Mononuclear cell (primary cell): ENCODE measurements at regions not wholly inside any gene's neighbourhood (a gene's known extent, or its start where the extent isn't known, plus 50 kb on each side); places are given as distances from the start of the nearest gene placed in this dataset.

Experiments
- H3K27me3 ChIP-seq: 2 replicates; pipeline ENCODE4 v1.6.0; 2011; ENCODE audit warnings: low read length, control low read depth; ENCODE audit not compliant: insufficient read depth
- H3K4me1 ChIP-seq: 2 replicates; pipeline ENCODE4 v1.5.1; 2011; ENCODE audit warnings: mild to moderate bottlenecking, low read length, control low read depth; ENCODE audit not compliant: insufficient read depth
- H3K4me3 ChIP-seq: 2 replicates; pipeline ENCODE4 v1.5.1; 2011; ENCODE audit warnings: mild to moderate bottlenecking, low read length, moderate library complexity
- H3K9me3 ChIP-seq: 2 replicates; pipeline ENCODE4 v1.5.1; 2011; ENCODE audit warnings: low read depth, mild to moderate bottlenecking, control low read depth, low read length

DNA sequence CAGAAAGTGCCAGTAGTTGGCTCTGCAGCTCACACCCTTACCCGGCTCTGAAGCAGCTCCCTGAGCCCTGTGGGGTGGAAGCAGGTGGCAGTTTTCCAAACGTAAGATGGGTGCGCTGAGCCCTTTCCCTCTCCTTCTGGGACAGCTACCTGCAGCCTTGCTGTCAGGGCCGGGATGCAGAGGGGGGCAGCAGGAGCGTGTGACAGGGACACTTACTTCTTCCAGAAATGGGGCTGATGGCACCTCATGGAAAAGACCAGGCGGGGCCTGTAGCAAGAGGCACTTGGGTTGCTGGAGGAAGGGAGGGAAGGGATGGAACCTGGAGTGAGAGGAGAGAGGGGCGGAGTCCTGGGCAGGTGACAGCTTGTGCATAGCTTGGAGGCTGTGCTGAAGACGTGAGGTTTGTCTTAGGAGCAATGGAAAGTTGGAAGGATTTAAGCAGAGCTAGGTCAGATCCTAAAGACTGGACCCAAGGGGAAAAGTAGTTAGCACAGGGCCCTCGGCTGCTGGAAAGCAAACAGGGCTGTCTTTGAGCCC lies 216.8 kb upstream of the RPL38 start:
- Histone ChIP-seq H3K27me3 (no peaks in the 10 kb centered on the region), H3K4me1 (peaks cover 4% of the 10 kb centered on the region), H3K9me3 (no peaks in the 10 kb centered on the region), H3K4me3 (no peak overlapping the region)

DNA sequence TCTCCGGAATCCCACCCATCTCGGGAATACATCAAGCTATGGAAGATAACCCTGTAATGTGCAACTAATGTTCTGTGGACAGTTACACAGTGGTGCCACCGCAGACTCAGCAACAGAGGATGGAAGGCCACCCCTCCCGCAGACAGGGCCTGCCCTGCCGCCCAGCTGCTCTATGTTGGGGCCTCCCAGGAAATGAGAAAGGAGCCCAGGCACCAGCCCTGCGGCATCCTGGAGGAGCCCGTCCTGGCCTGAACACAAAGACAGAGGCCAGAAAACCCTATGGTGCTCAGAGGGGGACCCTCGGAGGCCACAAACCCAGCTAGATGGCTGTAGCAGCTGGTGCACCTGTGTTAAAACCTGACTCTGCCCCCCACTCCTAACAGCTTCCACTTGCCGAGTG lies 216.1 kb upstream of the RPL38 start:
- no peaks in the 10 kb centered on the region for H3K27me3 ChIP-seq
- H3K4me3 ChIP-seq, result no peak overlapping the region
- no peaks in the 10 kb centered on the region for H3K9me3 ChIP-seq
- peaks cover 4% of the 10 kb centered on the region for H3K4me1 ChIP-seq

DNA sequence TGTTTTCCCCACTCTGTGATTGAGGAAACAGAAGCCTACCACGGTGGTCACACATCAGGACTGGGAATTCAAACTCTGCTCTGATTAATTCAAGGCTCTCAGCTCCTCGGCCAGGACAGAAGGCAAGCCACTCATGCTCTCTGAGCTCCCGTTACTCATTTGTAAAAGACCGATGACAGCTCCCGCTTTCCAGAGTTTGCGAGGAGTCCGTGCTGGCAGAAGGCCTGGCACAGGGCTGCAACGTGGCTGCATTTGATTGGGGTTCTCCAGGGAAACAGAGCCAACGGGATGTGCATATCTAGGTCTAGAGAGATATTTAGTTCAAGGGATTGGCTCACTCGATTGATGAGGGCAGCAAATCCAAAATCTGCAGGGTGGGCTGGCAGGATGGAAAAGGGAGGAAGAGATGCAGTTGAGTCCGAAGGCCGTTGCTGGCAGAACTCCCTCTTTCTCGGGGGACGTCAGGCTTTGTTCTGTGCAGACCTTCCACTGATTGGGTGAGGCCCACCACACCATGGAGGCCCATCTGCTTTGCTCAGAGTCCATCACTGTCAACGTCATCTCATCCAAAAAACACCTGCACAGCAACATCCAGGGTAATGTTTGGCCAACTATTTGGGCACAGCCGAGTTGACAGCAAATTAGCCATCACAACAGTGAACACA lies 215.5 kb upstream of the RPL38 start:
- Histone ChIP-seq H3K4me1 (peaks cover 4% of the 10 kb centered on the region), H3K9me3 (no peaks in the 10 kb centered on the region), H3K27me3 (no peaks in the 10 kb centered on the region), H3K4me3 (no peak overlapping the region)

DNA sequence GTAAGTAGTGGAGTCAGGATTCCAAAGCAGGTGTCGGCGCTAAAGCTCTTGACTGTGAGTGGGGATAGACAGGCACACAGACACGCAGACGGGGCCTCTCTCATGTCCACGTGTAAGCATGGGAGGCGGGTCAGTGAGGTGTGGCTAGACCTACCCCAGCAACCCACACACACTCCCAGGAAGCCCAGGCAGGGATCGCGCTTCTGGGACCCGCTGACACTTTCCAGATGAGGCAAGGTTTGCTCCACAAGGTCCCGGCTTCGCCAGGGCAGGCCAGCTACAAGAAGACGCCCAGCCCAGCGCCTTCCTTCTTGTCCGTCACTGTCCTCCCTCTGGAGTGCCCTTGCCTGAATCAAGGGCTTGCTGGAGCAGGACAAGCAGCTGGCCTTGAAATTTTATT lies 213.8 kb upstream of the RPL38 start:
- Histone ChIP-seq H3K4me1 (peaks cover 4% of the 10 kb centered on the region), H3K4me3 (no peak overlapping the region), H3K27me3 (no peaks in the 10 kb centered on the region), H3K9me3 (no peaks in the 10 kb centered on the region)

DNA sequence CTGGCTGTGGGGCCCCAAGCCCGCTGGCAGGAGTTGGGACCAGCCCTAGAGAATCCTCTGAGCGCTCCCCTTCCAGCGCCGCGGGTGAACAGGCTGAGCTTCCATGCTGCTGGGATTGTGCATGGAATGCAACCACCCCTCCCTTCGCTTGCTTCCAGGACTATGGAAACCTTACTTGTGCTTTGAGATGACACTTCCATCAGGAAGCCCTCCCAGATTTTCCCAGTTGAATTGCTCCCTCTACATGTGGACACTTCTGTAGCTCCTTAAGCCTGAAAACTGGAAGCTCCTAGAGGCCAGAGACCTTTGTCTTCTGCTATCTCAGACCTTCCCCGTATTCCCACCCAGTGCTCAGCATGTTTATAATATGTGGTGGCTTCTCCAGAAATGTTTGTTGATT lies 213.2 kb upstream of the RPL38 start:
- no peaks in the 10 kb centered on the region for H3K9me3 ChIP-seq
- no peaks in the 10 kb centered on the region for H3K27me3 ChIP-seq
- no peaks in the 10 kb centered on the region for H3K4me1 ChIP-seq

DNA sequence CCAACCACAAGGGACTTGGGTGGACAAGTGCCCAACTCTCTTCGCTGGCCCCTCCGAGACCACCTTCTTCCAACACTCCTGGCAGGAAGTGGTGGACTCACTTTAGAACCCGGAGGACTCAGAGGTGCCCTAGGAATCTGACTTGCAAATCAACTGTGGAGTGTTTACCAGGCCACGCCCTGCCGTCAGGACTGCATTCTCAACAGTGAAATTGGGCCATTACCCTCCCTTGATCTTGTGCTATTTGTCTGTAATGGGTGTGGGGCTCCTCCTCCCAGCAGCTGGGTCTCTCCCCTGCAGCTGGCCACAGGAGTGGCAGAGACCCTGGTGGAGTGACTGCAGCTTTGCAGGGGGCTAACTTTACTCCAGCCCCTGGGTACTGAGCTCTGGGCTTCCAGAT lies 212.2 kb upstream of the RPL38 start:
- no peaks in the 10 kb centered on the region for H3K4me1 ChIP-seq
- no peaks in the 10 kb centered on the region for H3K27me3 ChIP-seq
- H3K4me3 ChIP-seq, result no peak overlapping the region
- H3K9me3 ChIP-seq, result no peaks in the 10 kb centered on the region

More for the DNA sequence above, 213.2 kb upstream of the RPL38 start:
- H3K4me3 ChIP-seq, result no peak overlapping the region

DNA sequence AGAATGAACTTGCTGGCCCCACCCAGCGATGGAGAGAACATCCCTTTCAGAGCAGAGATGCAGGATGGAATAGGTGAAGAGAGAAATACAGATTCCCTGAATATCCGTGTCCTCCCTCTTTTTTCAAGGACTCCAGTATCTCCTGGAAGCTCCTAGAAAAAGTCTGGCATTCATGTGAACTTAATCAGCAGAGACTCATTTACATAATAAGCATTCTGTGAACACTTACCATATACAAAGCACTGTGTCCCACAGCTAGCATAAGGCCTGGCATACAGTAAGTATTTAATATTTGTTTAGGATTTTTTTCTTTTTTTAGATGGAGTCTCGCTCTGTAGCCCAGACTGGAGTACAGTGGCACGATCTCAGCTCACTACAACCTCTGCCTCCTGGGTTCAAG lies 208.5 kb upstream of the RPL38 start:
- no peak overlapping the region for H3K4me3 ChIP-seq
- H3K27me3 ChIP-seq, result no peaks in the 10 kb centered on the region
- H3K9me3 ChIP-seq, result no peaks in the 10 kb centered on the region
- no peaks in the 10 kb centered on the region for H3K4me1 ChIP-seq

DNA sequence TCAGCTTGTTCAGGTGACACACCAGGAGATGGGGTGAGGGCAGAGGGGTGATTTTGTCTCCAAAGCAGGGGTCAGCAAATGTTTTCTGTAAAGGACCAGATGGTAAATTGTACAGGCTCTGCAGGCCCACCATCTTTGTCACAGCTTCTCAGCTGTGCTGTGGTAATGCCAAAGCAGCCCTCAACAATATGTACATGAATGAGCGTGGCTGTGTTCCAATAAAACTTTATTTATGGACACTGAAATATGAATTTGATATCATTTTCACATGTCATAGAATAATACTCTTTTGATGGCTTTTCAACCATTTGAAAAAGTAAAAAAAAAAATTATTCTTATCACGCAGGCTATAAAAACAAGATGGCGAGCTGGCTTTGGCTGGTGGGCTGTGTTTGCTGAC lies 206.4 kb upstream of the RPL38 start:
- H3K27me3 ChIP-seq, result no peaks in the 10 kb centered on the region
- no peaks in the 10 kb centered on the region for H3K9me3 ChIP-seq
- no peaks in the 10 kb centered on the region for H3K4me1 ChIP-seq
- H3K4me3 ChIP-seq, result no peak overlapping the region

DNA sequence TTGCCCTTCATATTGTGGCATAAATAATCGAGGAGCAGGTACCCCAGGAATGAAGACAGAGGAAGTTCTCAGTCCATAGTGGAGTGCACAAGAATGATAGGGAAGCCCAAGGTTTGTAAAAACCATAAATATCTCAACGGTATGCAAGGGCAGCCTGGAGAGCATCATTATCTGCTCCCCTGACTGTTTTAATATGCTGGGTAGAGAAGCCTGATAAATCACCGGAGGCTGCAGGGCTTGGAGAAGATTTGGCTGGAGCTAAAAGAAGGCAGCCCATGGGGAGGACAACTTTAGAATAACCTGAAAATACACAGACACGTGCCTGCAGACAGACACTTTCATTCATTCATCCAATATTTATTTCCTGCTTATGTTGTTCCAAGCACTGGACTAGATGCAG lies 205.2 kb upstream of the RPL38 start:
- Histone ChIP-seq H3K4me3 (no peak overlapping the region), H3K4me1 (no peaks in the 10 kb centered on the region), H3K27me3 (no peaks in the 10 kb centered on the region), H3K9me3 (no peaks in the 10 kb centered on the region)

DNA sequence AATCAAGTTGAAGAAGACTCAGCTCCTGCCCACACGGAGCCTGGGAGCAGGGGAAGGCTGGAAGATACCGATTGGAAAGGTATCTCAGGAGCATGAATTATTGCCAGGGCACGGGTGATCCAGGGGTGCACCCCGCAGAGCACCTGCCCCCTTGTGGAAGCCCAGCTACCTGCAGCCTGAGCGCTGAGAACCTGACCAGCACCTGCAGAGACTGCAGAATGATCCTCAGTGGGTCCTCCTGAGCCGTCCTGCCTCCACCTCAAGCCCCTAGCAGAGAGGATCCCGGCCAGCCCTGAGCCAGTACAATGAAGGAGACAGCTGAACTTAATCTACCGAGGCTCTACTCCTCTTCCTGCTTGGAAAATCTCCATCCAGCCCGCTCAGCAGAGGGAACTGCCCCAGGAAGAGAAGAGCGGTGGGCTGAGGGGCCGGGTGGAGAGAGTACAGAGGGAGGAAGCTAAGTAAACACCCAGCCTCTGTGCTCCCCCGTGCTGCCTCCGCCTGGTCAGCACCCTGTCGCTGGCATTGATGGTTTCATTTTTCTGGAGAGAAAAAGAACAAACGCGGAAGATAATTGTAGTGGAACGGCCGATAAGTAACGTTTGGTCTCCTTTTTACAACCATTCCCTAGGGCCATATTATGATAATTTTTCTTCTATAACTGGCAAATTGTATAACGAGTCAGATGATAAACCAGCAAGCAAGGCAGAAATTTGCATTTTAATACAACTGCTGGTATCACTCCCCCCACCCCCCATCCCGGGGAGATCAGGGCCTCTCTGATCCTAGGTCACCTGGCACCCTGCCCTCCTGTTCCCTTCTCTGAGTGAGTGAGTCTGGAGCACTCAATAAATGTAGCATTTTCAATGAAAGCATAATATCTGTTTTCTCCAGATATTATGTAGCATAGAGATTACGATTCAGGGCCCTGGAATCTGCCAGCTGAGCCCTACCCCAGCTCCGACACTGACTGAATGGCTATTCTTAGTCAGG lies 204.5 kb upstream of the RPL38 start:
- H3K27me3 ChIP-seq, result no peaks in the 10 kb centered on the region
- H3K4me1 ChIP-seq, result no peaks in the 10 kb centered on the region
- no peaks in the 10 kb centered on the region for H3K9me3 ChIP-seq
- H3K4me3 ChIP-seq, result no peak overlapping the region

DNA sequence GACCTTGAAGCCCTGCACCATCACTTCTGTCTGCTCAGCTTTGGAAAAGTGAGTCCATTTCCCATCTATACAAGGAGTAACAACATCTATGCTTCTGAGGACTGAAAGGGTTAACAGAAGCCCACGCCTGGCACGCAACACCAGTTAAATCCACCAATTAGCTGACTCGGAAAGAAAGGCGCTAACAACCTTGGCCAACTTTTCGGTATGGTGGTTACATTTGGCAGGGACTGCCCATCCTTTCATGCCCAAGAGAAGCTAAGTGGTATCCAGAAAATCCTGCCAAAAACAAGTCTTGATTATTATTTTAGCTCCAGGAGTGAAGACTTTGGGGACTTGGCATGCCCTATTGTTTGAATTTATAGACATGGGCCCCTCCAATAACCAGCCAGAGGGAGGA lies 202.3 kb upstream of the RPL38 start:
- Histone ChIP-seq H3K4me3 (no peak overlapping the region), H3K9me3 (no peaks in the 10 kb centered on the region), H3K4me1 (no peaks in the 10 kb centered on the region), H3K27me3 (no peaks in the 10 kb centered on the region)

DNA sequence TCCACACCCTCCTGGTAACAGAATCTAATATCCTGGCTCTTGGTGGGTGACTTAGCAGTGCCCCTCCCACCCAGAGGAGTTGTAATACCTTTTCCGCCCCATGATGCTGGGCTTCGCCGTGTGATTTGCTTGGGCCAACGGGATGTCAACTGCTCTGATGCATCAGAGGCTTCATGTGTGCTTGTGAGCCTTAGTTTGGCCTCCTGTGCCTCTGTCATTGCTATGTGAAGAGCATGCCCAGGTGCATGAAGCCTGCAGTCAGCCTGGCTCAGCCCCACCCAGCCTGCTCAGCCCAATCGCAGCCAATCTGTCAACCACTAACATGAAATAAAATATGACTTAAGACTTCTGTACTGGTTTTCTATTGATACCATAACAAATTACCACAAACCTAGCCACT lies 201.2 kb upstream of the RPL38 start:
- no peaks in the 10 kb centered on the region for H3K9me3 ChIP-seq
- H3K4me1 ChIP-seq, result no peaks in the 10 kb centered on the region
- no peak overlapping the region for H3K4me3 ChIP-seq
- no peaks in the 10 kb centered on the region for H3K27me3 ChIP-seq

DNA sequence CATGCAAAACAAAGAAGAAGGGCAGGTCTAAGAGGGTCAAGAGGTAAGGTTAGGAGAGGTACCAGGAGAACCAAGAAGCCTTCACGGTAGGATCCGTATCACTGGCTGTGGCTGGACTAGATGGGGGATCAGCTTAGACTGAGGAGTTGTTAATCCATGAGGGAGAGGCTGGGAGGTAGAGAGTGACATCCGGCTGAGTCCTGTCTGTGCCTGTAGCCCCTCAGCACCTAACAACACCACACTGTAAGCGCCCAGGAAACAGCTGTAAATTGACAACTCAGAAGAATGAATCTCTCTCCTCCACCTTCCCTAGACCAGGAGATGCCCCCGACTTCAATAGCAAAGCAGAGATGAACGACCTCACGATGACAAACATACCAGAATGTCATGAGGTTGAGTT lies 199.4 kb upstream of the RPL38 start:
- peaks cover 10% of the 10 kb centered on the region for H3K4me1 ChIP-seq
- no peaks in the 10 kb centered on the region for H3K9me3 ChIP-seq
- H3K4me3 ChIP-seq, result no peak overlapping the region
- no peaks in the 10 kb centered on the region for H3K27me3 ChIP-seq

DNA sequence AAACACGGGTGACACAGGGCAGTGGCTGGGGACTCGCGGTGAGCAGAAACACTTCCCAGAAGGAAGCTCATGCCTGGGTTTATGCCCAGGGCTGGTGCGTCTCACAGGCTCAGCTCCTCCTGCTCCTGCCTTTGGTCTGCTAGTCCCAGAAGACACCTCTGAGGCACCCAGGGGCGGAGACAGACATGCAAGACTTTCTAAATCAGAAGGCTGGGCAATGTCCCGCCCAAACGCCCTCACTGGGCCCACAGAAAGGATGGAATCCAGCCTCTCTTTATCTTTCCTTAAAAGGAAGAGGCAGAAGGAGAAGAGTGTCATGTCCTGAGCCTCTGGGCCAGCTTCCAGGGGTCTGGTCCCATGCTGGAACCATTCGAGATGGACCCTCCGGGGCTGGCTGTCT lies 197.7 kb upstream of the RPL38 start:
- Histone ChIP-seq H3K4me1 (peaks cover 10% of the 10 kb centered on the region), H3K9me3 (no peaks in the 10 kb centered on the region), H3K4me3 (no peak overlapping the region), H3K27me3 (no peaks in the 10 kb centered on the region)

DNA sequence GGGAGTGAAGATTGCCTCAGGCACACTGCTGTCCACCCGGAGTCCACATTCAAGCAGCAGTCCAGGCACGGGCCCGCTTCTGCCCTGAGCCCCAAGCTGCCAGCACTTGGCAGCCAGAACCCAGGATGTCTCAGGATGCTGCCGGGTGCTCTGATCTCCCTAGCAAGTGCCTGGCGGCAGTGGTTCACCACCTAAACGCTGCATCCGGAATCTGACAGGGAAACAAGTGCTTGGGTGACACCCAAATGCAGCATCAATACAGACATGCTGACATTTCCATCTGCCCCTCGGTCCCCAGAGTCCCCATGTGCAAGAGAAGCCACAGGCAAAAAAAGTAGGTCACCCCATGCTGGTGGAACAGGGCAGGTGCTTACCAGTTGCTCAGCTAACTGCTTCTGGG lies 197.1 kb upstream of the RPL38 start:
- peaks cover 10% of the 10 kb centered on the region for H3K4me1 ChIP-seq
- H3K4me3 ChIP-seq, result no peak overlapping the region
- no peaks in the 10 kb centered on the region for H3K27me3 ChIP-seq
- no peaks in the 10 kb centered on the region for H3K9me3 ChIP-seq
